HCT116 (cell line): ENCODE measurements at regions not wholly inside any gene's neighbourhood (a gene's known extent, or its start where the extent isn't known, plus 50 kb on each side); places are given as distances from the start of the nearest gene placed in this dataset.

Experiments used
- ATAC-seq: fragments of 200-7000 bp; cut with Tn5 transposase; 2 replicates; pipeline ENCODE4 v1.9.1; 2020; ENCODE audit warnings: mild to moderate bottlenecking, moderate library complexity
- BruUV-seq: library from RNA; stranded (reverse); fragments of 400-500 nt; replicated peaks from 2 replicates; lab custom pipeline; 2021; lab: Mats Ljungman, UMichigan
- CTCF ChIA-PET: fragments of 300-600 bp; sonication (Branson Sonifier 250); formaldehyde crosslinking; loops from one replicate; lab custom pipeline; 2021; ENCODE audit warnings: antibody characterized with exemption; lab: Charles Lee
- POLR2A ChIA-PET: fragments of 300-600, 350-600 bp; sonication (Branson Sonifier 250); formaldehyde crosslinking; loops from one replicate; lab custom pipeline; 2021; ENCODE audit warnings: antibody characterized with exemption; lab: Charles Lee
- RAD21 ChIA-PET, 2 experiments: fragments of 300-600 bp; sonication (Branson Sonifier 250); formaldehyde crosslinking; loops; one replicate each; lab custom pipeline; 2023; ENCODE audit warnings: low total read pairs in 2 of 2; ENCODE audit not compliant: uncharacterized antibody in 2 of 2, unreplicated experiment in 2 of 2, low non-redundant PET in 1 of 2; lab: Charles Lee
- DNase-seq: peaks from one replicate; pipeline ENCODE4 v3.0.0-alpha.2; 2010; ENCODE audit warnings: low read depth, low spot score
- H2AFZ ChIP-seq: fragments of 200-600 bp; shearing (Covaris generic), sonication (generic); 2 replicates; pipeline ENCODE4 v1.6.1; 2017; ENCODE audit warnings: low read depth, mixed run types, mixed read lengths, antibody characterized with exemption, low read length; ENCODE audit not compliant: poor library complexity, severe bottlenecking
- H3K27ac ChIP-seq: 2 replicates; pipeline ENCODE4 v1.5.1; 2012; ENCODE audit warnings: low read depth, low read length
- H3K27me3 ChIP-seq: fragments of 200-600 bp; sonication (generic); 2 replicates; pipeline ENCODE4 v1.6.1; 2016; ENCODE audit warnings: mixed run types, low read length, mixed read lengths; ENCODE audit not compliant: insufficient read depth
- H3K36me3 ChIP-seq, 2 experiments: fragments of 200-500 bp in 1 of 2; fragments of 200-600 bp in 1 of 2; sonication (Bioruptor generic) in 1 of 2; sonication (generic) in 1 of 2; 2 replicates each; pipeline versions ENCODE4 v1.5.1 to v1.6.1; 2014 to 2016; ENCODE audit warnings: low read length in 2 of 2, inconsistent platforms in 1 of 2, mixed read lengths in 1 of 2, mixed run types in 1 of 2; ENCODE audit not compliant: insufficient read depth in 2 of 2, control insufficient read depth in 1 of 2
- H3K4me1 ChIP-seq, 2 experiments: fragments of 200-600 bp in 1 of 2; sonication (generic) in 1 of 2; 2 replicates each; pipeline versions ENCODE4 v1.5.1 to v1.6.1; 2012 to 2017; ENCODE audit warnings: low read length in 2 of 2, inconsistent platforms in 1 of 2, mild to moderate bottlenecking in 1 of 2, mixed read lengths in 1 of 2, mixed run types in 1 of 2, moderate library complexity in 1 of 2; ENCODE audit not compliant: insufficient read depth in 2 of 2, control insufficient read depth in 1 of 2
- H3K4me2 ChIP-seq: fragments of 200-600 bp; sonication (generic); 2 replicates; pipeline ENCODE4 v1.6.1; 2017; ENCODE audit warnings: mixed run types, low read length, mixed read lengths
- H3K4me3 ChIP-seq, 2 experiments: fragments of 200-600 bp in 1 of 2; sonication (generic) in 1 of 2; replicated peaks in 1 of 2; 2 replicates each; pipeline ENCODE4 v1.5.1; 2011 to 2016; ENCODE audit warnings: low read length in 2 of 2, control low read depth in 1 of 2, low read depth in 1 of 2, mild to moderate bottlenecking in 1 of 2, mixed read lengths in 1 of 2, mixed run types in 1 of 2
- H3K79me2 ChIP-seq: fragments of 200-600 bp; sonication (generic); 2 replicates; pipeline ENCODE4 v1.6.1; 2017; ENCODE audit warnings: mild to moderate bottlenecking, mixed run types, low read length, moderate library complexity, mixed read lengths; ENCODE audit not compliant: insufficient read depth
- H3K9ac ChIP-seq: fragments of 200-600 bp; sonication (generic); 2 replicates; pipeline ENCODE4 v1.6.1; 2016; ENCODE audit warnings: low read length, mixed read lengths
- H3K9me2 ChIP-seq: fragments of 200-600 bp; sonication (generic), shearing (Covaris generic); 2 replicates; pipeline ENCODE4 v1.6.1; 2017; ENCODE audit warnings: mixed run types, mild to moderate bottlenecking, moderate library complexity; ENCODE audit not compliant: insufficient read depth
- H3K9me3 ChIP-seq, 2 experiments: fragments of 200-500 bp in 1 of 2; fragments of 200-600 bp in 1 of 2; sonication (Bioruptor generic) in 1 of 2; sonication (generic) in 1 of 2; 2 replicates each; pipeline ENCODE4 v1.6.1; 2014 to 2017; ENCODE audit warnings: low read length in 2 of 2, mixed read lengths in 2 of 2, inconsistent platforms in 1 of 2, low read depth in 1 of 2, mild to moderate bottlenecking in 1 of 2, mixed run types in 1 of 2, moderate library complexity in 1 of 2; ENCODE audit not compliant: control insufficient read depth in 1 of 2, insufficient read depth in 1 of 2
- H4K20me1 ChIP-seq: fragments of 200-600 bp; sonication (generic), shearing (Covaris generic); 2 replicates; pipeline ENCODE4 v1.6.1; 2017; ENCODE audit warnings: mixed run types, mild to moderate bottlenecking, moderate library complexity; ENCODE audit not compliant: insufficient read depth
- EGR1 ChIP-seq: IDR thresholded peaks from 2 replicates; pipeline ENCODE4 v1.6.1; 2012; ENCODE audit warnings: low read depth
- ELF1 ChIP-seq: IDR thresholded peaks from 2 replicates; pipeline ENCODE4 v1.6.1; 2012; ENCODE audit warnings: low read depth, borderline replicate concordance
- EZH2 ChIP-seq: fragments of 200-600 bp; sonication (generic); IDR thresholded peaks from 2 replicates; pipeline ENCODE4 v1.6.1; 2017; ENCODE audit warnings: antibody characterized with exemption, mixed run types
- EZH2phosphoT487 ChIP-seq: fragments of 200-600 bp; IDR thresholded peaks from 2 replicates; pipeline ENCODE4 v1.6.1; 2018; ENCODE audit warnings: antibody characterized with exemption, borderline replicate concordance
- JUND ChIP-seq: IDR thresholded peaks from 2 replicates; pipeline ENCODE4 v1.6.1; 2012
- POLR2A ChIP-seq: IDR thresholded peaks from 2 replicates; pipeline ENCODE4 v1.7.0; 2011; ENCODE audit warnings: borderline replicate concordance; ENCODE audit not compliant: insufficient read depth, insufficient read length; ENCODE audit errors: extremely low read depth
- RAD21 ChIP-seq: IDR thresholded peaks from 2 replicates; pipeline ENCODE4 v1.6.1; 2012; ENCODE audit warnings: low read depth, mild to moderate bottlenecking
- SIN3A ChIP-seq: IDR thresholded peaks from 2 replicates; pipeline ENCODE4 v1.6.1; 2012; ENCODE audit warnings: low read depth
- SRF ChIP-seq: IDR thresholded peaks from 2 replicates; pipeline ENCODE4 v1.6.1; 2012; ENCODE audit warnings: low read depth
- YY1 ChIP-seq: IDR thresholded peaks from 2 replicates; pipeline ENCODE4 v1.6.1; 2011; ENCODE audit warnings: low read length, low read depth, moderate library complexity, mild to moderate bottlenecking; ENCODE audit not compliant: insufficient replicate concordance; ENCODE audit errors: extremely low read depth
- intact Hi-C: fragments of 100-400 bp; cut with micrococcal nuclease; formaldehyde crosslinking; loops from 2 replicates; pipeline ENCODE4 v1.10.0; 2022
- TF ChIP-seq, protein P1 (sequence below): IDR thresholded peaks from 2 replicates; pipeline ENCODE4 v1.6.1; 2012
- TF ChIP-seq, protein P2 (sequence below): IDR thresholded peaks from 2 replicates; pipeline ENCODE4 v1.6.1; 2012; ENCODE audit warnings: low read depth
- TF ChIP-seq, protein P3 (sequence below): IDR thresholded peaks from 2 replicates; pipeline ENCODE4 v1.6.1; 2011; ENCODE audit warnings: mild to moderate bottlenecking, low read length, moderate library complexity; ENCODE audit not compliant: insufficient replicate concordance; ENCODE audit errors: extremely low read depth
- TF ChIP-seq, protein P4 (sequence below): IDR thresholded peaks from 2 replicates; pipeline ENCODE4 v1.6.1; 2012

DNA sequence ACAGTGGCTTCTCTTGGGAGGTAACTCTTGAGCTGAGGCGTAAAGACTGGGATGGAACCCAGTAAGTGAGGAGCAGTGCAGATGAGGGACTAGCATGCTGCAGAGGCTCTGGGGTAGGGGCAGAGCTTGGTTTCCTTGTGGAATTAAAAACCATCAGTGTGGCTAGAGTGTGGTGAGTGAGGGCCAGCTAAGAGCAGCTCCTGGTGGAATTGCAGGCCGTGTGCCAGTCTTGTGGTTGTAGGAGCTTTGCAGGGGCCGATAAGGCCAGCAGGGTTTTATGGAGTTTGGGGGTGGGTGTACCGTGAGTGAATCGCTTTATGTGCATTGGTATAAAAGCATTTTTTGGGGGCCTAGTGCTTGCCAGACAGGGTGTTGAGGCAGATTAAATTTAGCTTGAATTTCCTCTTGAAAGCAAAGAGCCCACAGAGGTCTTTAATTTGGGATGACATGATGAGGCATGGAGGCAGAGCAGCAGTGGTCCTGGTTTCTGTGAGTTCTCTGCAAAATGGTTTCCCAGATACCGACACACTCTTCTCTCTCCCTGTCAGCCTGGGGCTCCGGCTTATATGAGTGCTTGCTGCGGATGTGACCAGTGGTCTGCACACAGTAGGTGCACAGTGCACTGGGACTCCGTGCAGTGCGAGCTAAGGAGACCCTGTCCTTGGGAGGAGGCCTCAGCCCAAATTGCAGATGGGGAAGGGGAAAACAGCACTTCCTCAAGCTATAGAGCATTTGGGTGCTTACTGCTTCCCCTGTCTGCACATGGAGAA is 176.4 kb upstream of the PITX1 start:
- H3K4me3 ChIP-seq = no peak overlapping the region
- H3K4me1 ChIP-seq = peaks cover 11 to 18% of the 10 kb centered on the region in 2 experiments
- no peaks in the 10 kb centered on the region for H3K79me2 ChIP-seq
- H3K9ac ChIP-seq = no peak overlapping the region
- no peak overlapping the region for H3K27ac ChIP-seq
- DNase-seq = no peak
- no TSS peak for BruUV-seq
- H3K9me2 ChIP-seq = no peaks in the 10 kb centered on the region
- ChIA-PET CTCF (no interaction called here), POLR2A (no interaction called here), RAD21 (no interaction called here)
- no peak overlapping the region for H2AFZ ChIP-seq
- H4K20me1 ChIP-seq = no peaks in the 10 kb centered on the region
- H3K9me3 ChIP-seq = no peaks in the 10 kb centered on the region
- TF ChIP-seq RAD21 (no peak), EZH2phosphoT487 (no peak), POLR2A (no peak), JUND (no peak), SIN3A (no peak), EGR1 (no peak), EZH2 (no peak), ELF1 (no peak), SRF (no peak), YY1 (no peak)
- TF ChIP-seq, protein P1, sequence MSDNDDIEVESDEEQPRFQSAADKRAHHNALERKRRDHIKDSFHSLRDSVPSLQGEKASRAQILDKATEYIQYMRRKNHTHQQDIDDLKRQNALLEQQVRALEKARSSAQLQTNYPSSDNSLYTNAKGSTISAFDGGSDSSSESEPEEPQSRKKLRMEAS = no peak
- TF ChIP-seq, protein P2, sequence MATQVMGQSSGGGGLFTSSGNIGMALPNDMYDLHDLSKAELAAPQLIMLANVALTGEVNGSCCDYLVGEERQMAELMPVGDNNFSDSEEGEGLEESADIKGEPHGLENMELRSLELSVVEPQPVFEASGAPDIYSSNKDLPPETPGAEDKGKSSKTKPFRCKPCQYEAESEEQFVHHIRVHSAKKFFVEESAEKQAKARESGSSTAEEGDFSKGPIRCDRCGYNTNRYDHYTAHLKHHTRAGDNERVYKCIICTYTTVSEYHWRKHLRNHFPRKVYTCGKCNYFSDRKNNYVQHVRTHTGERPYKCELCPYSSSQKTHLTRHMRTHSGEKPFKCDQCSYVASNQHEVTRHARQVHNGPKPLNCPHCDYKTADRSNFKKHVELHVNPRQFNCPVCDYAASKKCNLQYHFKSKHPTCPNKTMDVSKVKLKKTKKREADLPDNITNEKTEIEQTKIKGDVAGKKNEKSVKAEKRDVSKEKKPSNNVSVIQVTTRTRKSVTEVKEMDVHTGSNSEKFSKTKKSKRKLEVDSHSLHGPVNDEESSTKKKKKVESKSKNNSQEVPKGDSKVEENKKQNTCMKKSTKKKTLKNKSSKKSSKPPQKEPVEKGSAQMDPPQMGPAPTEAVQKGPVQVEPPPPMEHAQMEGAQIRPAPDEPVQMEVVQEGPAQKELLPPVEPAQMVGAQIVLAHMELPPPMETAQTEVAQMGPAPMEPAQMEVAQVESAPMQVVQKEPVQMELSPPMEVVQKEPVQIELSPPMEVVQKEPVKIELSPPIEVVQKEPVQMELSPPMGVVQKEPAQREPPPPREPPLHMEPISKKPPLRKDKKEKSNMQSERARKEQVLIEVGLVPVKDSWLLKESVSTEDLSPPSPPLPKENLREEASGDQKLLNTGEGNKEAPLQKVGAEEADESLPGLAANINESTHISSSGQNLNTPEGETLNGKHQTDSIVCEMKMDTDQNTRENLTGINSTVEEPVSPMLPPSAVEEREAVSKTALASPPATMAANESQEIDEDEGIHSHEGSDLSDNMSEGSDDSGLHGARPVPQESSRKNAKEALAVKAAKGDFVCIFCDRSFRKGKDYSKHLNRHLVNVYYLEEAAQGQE = no peak
- TF ChIP-seq, protein P3, sequence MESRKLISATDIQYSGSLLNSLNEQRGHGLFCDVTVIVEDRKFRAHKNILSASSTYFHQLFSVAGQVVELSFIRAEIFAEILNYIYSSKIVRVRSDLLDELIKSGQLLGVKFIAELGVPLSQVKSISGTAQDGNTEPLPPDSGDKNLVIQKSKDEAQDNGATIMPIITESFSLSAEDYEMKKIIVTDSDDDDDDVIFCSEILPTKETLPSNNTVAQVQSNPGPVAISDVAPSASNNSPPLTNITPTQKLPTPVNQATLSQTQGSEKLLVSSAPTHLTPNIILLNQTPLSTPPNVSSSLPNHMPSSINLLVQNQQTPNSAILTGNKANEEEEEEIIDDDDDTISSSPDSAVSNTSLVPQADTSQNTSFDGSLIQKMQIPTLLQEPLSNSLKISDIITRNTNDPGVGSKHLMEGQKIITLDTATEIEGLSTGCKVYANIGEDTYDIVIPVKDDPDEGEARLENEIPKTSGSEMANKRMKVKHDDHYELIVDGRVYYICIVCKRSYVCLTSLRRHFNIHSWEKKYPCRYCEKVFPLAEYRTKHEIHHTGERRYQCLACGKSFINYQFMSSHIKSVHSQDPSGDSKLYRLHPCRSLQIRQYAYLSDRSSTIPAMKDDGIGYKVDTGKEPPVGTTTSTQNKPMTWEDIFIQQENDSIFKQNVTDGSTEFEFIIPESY = no peak
- TF ChIP-seq, protein P4, sequence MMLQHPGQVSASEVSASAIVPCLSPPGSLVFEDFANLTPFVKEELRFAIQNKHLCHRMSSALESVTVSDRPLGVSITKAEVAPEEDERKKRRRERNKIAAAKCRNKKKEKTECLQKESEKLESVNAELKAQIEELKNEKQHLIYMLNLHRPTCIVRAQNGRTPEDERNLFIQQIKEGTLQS = no peak
- ATAC-seq = no peak
- intact Hi-C loops = no loop called here
- no peaks in the 10 kb centered on the region for H3K27me3 ChIP-seq
- H3K4me2 ChIP-seq = no peak overlapping the region
- H3K36me3 ChIP-seq = no peaks in the 10 kb centered on the region
